Fibroblast of pulmonary artery (primary cell): ENCODE measurements at regions not wholly inside any gene's neighbourhood (a gene's known extent, or its start where the extent isn't known, plus 50 kb on each side); places are given as distances from the start of the nearest gene placed in this dataset.
A peak's percentile ranks its signal among the peaks of the same experiment; 100 is the strongest.

Experiments
- DNase-seq: peaks from one replicate; pipeline ENCODE4 v3.0.0-alpha.2; 2010; ENCODE audit warnings: low read depth
- H3K4me3 ChIP-seq: replicated peaks from 2 replicates; pipeline ENCODE4 v1.5.1; 2011; ENCODE audit warnings: low read depth, mild to moderate bottlenecking, control low read depth, low read length, moderate library complexity
- TF ChIP-seq, protein P1 (sequence below): IDR thresholded peaks from 2 replicates; pipeline ENCODE4 v1.5.1; 2011; ENCODE audit warnings: mild to moderate bottlenecking, control low read depth, low read length, inconsistent platforms; ENCODE audit errors: missing control alignments

DNA sequence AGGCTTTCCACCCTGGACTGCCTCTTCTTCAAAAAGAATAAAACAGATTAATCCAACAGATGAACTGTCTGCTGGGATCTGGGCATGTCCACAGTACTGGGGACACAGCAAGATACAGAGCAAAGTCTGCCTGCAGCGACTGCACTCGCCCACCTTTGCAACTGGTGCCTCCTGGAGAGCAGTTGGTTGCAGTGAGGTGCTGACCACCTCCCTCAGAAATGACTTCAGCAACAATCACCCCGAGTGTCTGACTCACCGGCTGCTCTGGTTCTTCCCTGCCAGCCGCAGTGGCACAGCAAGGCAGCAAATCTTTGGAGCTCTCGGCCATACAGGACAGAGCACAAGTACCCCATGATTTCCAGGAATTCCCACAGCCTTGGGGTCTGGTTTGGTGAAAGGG, 179.7 kb downstream of the ANAPC1 start:
- peak; percentile 36 for DNase-seq
- no peak overlapping the region for H3K4me3 ChIP-seq
- TF ChIP-seq, protein P1, sequence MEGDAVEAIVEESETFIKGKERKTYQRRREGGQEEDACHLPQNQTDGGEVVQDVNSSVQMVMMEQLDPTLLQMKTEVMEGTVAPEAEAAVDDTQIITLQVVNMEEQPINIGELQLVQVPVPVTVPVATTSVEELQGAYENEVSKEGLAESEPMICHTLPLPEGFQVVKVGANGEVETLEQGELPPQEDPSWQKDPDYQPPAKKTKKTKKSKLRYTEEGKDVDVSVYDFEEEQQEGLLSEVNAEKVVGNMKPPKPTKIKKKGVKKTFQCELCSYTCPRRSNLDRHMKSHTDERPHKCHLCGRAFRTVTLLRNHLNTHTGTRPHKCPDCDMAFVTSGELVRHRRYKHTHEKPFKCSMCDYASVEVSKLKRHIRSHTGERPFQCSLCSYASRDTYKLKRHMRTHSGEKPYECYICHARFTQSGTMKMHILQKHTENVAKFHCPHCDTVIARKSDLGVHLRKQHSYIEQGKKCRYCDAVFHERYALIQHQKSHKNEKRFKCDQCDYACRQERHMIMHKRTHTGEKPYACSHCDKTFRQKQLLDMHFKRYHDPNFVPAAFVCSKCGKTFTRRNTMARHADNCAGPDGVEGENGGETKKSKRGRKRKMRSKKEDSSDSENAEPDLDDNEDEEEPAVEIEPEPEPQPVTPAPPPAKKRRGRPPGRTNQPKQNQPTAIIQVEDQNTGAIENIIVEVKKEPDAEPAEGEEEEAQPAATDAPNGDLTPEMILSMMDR: no peak

DNA sequence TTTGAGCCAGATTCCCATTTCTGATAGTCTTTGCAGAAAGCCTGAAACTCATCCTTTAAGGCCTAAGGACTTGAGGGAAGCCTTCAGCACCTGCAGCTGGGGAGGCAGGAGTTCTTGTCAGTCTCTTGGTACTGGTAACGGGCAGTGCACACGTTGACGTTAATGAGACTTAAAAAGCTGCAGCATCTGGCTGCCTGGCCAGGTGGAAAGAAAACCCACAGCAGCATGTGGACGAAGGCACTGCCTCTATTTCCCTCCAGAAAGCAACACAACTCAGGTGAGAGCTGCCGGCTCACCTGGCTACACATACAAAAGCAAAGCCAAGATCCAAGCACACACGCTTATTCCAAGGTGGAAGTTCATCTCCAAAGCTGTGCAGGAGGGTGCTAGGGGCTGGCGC, 178.8 kb downstream of the ANAPC1 start:
- TF ChIP-seq, protein P1: no peak
- no peak overlapping the region for H3K4me3 ChIP-seq
- DNase-seq: no peak

DNA sequence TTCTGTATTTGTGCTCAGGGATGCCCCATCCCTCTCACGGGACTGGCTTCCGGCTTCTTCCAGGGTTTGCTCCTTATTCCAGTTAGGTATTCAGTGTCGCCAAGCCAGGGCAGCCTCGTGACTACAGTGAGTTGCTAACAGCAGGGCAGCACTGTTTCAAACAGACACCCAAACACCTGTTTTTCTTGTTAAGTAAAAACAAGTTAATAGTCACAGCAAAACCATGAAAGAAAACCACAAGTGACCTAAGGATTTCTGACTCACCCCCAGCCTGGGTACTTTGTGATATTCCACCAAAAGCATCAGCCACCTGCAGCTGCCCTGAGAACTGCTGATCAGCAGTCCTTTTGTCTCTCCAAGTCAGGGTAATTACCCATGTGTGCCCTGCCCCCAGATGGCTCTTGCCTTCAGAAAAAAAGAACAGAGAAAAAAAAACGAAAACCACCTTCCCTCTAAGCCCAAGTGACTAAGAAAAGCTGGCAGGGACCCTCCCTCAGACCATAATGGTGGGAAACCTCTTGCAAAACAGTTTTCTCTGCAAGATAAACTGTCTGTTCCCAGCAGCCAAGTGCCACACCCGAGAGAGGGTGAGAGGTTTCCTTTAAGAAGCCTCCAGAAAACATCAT, 178.2 kb downstream of the ANAPC1 start:
- peak; percentile 67 for DNase-seq
- no peak overlapping the region for H3K4me3 ChIP-seq
- TF ChIP-seq, protein P1: no peak

DNA sequence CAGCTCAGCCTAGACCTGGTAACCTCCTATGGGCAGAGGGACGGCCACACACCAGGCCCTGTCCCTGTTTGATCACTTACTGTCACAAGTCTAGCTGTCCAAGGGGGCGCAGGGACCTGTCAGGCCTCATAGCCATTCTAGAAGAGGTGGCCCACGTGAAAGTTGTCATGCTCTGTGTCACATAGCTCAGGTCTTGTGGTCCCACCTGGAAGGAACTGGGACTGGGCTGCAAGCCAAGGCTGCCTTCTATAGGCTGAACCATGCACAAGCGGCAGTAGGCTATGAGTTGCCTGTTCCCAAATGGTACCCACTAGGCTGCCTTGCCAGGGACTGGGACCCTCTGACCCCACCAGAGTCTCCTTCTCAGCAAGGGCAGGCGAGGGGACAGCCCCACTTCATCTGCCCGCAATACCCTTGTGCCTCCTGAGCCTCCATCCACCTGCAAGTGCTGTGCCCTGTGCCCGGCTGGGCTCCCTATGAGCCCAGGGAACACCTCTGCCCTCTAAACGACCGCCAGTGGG, 177.5 kb downstream of the ANAPC1 start:
- H3K4me3 ChIP-seq: no peak overlapping the region
- no peak for DNase-seq
- TF ChIP-seq, protein P1: no peak

DNA sequence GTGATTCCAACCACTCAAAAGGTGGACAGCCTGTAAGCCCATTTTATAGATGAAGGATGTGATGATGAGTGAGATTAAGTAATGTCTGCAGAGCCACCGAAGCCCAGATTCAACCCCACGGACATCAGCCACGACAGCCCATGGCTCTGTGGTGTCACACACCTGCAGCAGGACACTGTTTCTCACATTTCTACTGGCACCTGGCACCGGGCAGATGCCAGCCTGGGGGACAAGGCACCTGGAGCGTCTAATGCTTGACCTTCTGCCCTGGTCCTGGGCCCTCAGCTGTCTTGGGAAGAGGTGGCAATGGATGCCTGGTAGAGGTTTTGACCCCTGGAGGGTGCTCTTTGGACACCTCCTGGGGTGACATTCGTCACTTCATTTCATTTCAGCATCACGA, 176.3 kb downstream of the ANAPC1 start:
- H3K4me3 ChIP-seq: no peak overlapping the region
- TF ChIP-seq, protein P1: no peak
- no peak for DNase-seq

DNA sequence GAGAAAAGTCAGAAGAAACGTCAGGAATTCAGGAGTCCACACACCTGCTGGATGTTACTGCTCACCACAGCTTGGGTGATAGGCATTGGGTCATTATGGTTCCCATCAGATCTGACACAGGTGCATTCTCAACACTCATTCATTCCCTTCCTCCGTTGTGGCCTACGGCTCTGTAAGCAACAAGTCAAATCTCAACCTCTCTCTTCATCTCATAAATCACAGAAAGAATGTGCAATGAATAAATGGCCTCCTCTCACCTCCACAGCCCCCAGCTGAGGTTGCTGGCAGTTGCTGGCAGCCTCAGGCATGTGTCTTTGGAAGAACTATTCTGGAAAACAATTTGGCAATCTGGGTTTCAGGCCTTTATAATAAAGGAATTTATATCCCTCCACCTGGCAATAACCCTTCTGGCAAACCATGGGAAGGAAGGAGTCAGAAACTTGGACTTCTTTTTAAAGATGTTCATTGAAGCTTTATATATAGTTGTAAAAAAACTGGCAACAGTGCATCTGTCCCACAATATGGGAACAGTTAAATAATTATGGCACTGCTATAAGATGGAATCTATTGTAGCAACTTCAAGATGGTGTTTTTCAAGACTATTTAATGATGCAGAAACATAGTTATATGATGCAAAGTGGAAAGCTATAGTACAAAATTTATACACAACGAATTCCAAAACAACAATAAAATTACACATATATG, 175.4 kb downstream of the ANAPC1 start:
- TF ChIP-seq, protein P1: no peak
- DNase-seq: no peak
- H3K4me3 ChIP-seq: no peak overlapping the region
